ENCODE measurements at regions not wholly inside any gene's neighbourhood (a gene's known extent, or its start where the extent isn't known, plus 50 kb on each side); places are given as distances from the start of the nearest gene placed in this dataset.

DNA sequence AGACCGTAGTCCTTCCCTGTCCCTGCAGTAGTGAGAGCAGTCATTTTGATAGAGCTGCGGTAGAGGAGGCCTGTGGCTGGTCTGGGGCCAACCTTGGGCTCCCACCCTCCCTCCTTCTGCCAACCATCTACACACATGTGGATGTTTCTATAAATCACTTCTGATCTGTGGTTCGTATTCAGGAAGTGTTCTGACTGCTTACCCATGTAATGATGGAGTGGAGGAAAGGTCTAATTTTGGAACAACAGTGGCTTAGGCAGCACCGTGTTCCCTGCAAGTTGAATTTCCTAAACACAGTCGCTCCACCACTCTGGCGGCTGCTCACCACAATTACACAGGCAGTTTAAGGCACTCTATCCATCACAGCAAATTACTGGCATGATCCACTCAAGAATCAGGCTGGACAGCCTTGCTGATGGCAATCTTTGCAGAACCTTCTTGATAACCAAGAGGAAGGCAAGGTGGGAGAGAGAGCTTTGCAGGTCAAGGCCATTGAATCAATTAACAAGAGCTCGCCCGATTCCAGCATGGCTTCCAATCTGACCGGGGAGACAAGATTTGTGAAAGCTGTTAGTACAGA, 104.7 kb upstream of the VEPH1 start:
- DNase-seq (ENCODE audit: low read depth in 1 of 2, low spot score in 1 of 2): no peak
- TF ChIP-seq REST (IDR thresholded peaks at IDR 0.05; ENCODE audit: insufficient replicate concordance, low read depth) (no peak), POLR2AphosphoS5 (IDR thresholded peaks at IDR 0.05; ENCODE audit: low read depth) (no peak), SPI1 (IDR thresholded peaks at IDR 0.05; ENCODE audit: borderline replicate concordance, low read depth) (no peak), GABPA (IDR thresholded peaks at IDR 0.05; ENCODE audit: low read depth) (no peak), CTCF (IDR thresholded peaks at IDR 0.05; ENCODE audit: insufficient read depth, low read length) (no peak)

GRCh38 chr3:157606852-157607197, 103.6 kb upstream of the VEPH1 start:
- TF ChIP-seq CTCF (IDR thresholded peaks at IDR 0.05; ENCODE audit: insufficient read depth, low read length): no peak
- no peak for TF ChIP-seq SPI1 (IDR thresholded peaks at IDR 0.05; ENCODE audit: borderline replicate concordance, low read depth)
- TF ChIP-seq POLR2AphosphoS5 (IDR thresholded peaks at IDR 0.05; ENCODE audit: low read depth): no peak
- no peak for TF ChIP-seq GABPA (IDR thresholded peaks at IDR 0.05; ENCODE audit: low read depth)
- no peak for TF ChIP-seq REST (IDR thresholded peaks at IDR 0.05; ENCODE audit: insufficient replicate concordance, low read depth)
- no peak overlapping the region for H3K4me3 ChIP-seq (replicated peaks; ENCODE audit: insufficient read depth, low read length)
- H3K27ac ChIP-seq (replicated peaks): no peak overlapping the region
- DNase-seq (ENCODE audit: low read depth in 1 of 2, low spot score in 1 of 2): no peak
- H3K27me3 ChIP-seq (ENCODE audit: insufficient read depth, poor library complexity, severe bottlenecking): no peaks in the 10 kb centered on the region

More for the DNA sequence above, 104.7 kb upstream of the VEPH1 start:
- no peak overlapping the region for H3K4me3 ChIP-seq (replicated peaks; ENCODE audit: insufficient read depth, low read length)
- no peak overlapping the region for H3K27ac ChIP-seq (replicated peaks)
- H3K27me3 ChIP-seq (ENCODE audit: insufficient read depth, poor library complexity, severe bottlenecking): no peaks in the 10 kb centered on the region

- no peaks in the 10 kb centered on the region for H3K27me3 ChIP-seq (ENCODE audit: insufficient read depth, poor library complexity, severe bottlenecking)
- TF ChIP-seq CTCF (IDR thresholded peaks at IDR 0.05; ENCODE audit: insufficient read depth, low read length): peak; percentile 75
- TF ChIP-seq GABPA (IDR thresholded peaks at IDR 0.05; ENCODE audit: low read depth): no peak
- TF ChIP-seq POLR2AphosphoS5 (IDR thresholded peaks at IDR 0.05; ENCODE audit: low read depth): no peak
- TF ChIP-seq SPI1 (IDR thresholded peaks at IDR 0.05; ENCODE audit: borderline replicate concordance, low read depth): no peak
- no peak for TF ChIP-seq REST (IDR thresholded peaks at IDR 0.05; ENCODE audit: insufficient replicate concordance, low read depth)
- no peak overlapping the region for H3K4me3 ChIP-seq (replicated peaks; ENCODE audit: insufficient read depth, low read length)
- H3K27ac ChIP-seq (replicated peaks): no peak overlapping the region
- peak; percentile 21 to 64 for DNase-seq (ENCODE audit: low read depth in 1 of 2, low spot score in 1 of 2)
Observed at GRCh38 chr3:157606011-157606851, 103.0 kb upstream of the VEPH1 start.

Measured in HL-60 (cell line).